HG02973 (cell line): ENCODE measurements at regions not wholly inside any gene's neighbourhood (a gene's known extent, or its start where the extent isn't known, plus 50 kb on each side); places are given as distances from the start of the nearest gene placed in this dataset.
"Not testable (repeated sequence)": the region's sequence is repeated elsewhere in the genome, so short reads cannot be mapped to it uniquely, and the experiment has no call there.

Experiments
- ATAC-seq: cut with Tn5 transposase; IDR thresholded peaks from one replicate; pipeline ENCODE4 v1.9.1; 2021; ENCODE audit warnings: moderate library complexity; ENCODE audit not compliant: unreplicated experiment

DNA sequence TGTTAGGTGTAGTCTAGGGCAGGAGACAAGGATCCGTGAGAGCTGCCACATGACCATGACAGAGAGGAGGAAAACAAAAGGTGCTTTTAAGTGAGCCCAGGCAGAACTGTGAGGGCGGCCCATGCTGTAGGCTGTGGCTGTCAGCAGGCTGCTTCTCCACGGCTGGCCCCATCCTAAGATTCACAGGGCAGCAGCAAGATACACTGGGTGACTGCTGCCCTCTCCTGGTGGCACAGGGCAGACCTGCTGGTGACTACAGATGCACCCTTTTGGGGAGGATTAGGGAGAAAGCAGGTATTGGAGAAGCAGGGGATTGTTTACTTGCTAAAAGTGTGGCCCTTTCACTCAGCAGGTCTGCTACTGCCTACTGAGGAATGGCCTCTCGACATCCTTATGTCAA lies 112.2 kb upstream of the CCZ1B start:
- ATAC-seq = not testable (repeated sequence)

- not testable (repeated sequence) for ATAC-seq
These were observed 113.1 kb upstream of the CCZ1B start for GRCh38 chr7:6939126-6939525.

DNA sequence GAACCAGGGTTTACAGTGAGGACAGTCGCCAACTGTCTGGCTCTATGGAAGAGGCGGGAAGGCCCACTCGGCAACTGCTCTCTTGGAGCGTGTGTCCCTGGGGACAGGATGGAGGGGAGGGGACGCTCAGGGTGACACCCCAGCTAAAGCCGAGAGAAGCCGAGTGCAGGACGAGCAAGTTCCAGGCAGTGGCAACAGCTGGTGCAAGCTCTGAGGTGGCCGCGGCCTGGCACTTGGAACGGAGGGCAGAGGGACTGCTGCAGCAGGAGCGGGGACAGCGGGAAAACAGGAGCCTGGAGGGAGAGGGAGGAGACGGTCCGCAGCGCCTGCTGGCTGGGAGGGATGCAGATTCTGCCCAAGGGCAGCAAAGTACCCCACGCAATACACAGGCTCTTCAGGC lies 113.8 kb upstream of the CCZ1B start:
- not testable (repeated sequence) for ATAC-seq

DNA sequence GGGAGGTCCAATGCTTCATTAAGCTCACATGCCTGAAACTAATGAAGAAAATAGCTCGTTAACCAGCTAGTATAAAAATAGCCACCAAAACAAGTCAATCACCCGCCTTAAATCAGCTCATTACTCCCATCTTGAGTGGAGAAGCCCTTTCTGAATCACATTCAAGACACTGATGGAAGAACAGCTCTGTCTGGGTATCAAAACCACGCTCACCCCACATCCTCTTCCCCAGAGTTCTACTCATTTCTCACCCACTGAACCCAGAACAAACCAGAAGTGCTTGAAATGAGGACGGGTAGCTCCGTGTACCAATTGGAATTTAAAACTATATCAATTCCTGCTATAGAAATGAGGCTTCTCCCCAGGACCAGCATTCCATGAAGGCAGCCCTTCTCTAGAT lies 120.8 kb upstream of the CCZ1B start:
- ATAC-seq = not testable (repeated sequence)

DNA sequence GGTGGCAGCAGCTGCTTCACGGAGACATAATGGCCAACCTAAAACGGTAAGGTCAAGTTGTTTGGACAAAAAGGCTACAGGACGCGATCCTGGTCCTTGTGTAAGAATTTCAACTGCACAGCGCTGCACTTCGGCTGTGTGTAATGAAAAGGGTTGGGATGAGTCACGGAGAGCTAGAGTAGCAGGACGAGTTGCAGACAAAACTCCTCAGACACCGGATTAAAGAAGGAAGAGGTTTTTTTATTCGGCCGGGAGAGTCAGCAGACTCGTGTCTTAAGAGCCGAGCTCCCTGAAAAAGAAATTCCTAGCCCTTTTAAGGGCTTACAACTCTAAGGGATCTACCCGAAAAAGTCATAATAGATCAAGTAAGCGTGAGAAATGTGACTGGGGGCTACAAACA lies 124.2 kb upstream of the CCZ1B start:
- ATAC-seq = not testable (repeated sequence)

GRCh38 chr7:6951553-6951952 lies 125.5 kb upstream of the CCZ1B start:
- not testable (repeated sequence) for ATAC-seq

DNA sequence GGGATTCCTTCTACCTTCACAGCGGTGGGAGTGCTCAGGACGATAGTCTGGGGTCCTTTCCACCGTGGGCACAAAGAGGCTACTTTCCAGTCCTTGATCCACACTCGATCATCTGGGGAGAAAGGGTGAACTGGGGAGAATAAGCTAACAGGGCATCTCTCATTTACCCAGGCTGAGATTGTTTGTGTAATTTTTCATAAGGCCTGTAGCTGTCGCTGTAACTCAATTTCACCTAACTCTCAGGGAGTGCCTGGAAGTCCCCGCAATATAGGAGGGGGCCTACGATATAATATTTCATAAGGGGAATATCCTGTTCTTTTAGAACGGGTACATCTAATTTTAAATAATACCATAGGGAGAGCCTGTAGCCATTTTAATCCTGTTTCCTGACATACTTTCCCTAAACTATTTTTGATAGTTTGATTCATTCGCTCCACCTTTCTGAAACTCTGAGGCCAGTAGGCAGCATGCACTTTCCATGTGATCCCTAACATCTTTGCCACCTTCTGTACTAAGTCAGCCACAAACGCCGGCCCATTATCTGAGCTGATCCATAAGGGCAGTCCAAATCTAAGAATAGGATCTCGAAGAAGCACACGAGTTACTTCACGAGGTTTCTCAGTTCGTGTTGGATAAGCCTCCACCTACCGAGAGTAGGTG lies 127.2 kb upstream of the CCZ1B start:
- not testable (repeated sequence) for ATAC-seq

GRCh38 chr7:6953798-6954181 lies 127.7 kb upstream of the CCZ1B start:
- not testable (repeated sequence) for ATAC-seq

GRCh38 chr7:6955385-6955784 lies 129.3 kb upstream of the CCZ1B start:
- ATAC-seq = not testable (repeated sequence)

DNA sequence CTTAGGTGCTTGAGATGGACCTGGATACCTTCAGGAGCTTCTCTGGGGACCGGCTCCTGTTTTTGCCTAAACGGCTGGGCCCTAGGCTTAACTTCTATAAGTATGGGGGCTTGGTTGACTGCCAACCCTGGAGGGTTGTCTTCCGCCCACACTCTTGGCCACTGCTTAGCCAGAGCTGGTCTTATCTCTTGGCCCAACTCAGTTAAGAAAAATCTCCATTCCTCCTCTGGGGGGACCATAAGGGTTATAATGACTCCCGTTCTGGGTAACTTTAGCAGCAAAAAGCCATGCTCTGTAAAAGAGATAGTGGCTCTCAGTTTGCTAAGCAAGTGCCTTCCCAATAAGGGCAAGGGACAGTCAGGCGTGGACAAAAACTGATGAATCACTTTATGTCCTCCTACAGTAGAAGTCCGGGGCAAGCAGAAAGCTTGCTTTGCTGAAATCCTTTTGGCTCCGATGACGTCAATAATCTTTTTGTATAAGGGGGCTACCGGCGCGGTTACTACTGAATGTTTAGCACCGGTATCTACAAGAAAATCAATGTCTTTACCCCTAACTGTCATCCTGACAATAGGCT lies 130.0 kb upstream of the CCZ1B start:
- ATAC-seq = not testable (repeated sequence)

DNA sequence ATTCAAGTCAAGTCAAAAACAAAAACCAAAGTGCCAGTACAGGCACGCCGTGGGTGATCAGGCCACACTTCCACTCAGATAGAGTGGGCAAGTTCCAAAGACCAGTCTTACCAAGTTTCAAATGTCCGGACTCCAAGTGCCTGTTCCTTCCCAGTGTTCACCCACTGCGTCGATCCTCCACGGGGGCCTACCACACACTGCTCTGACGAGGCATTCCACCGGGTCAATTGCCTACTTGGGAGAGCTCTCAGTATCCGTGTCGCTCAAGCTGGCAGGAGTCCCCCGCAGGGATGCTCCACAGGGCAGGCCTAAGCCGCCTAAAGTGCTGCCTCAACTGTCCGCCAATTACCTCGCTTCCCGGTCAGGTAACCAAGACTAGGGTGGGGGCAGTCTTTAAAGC lies 132.3 kb upstream of the CCZ1B start:
- not testable (repeated sequence) for ATAC-seq

DNA sequence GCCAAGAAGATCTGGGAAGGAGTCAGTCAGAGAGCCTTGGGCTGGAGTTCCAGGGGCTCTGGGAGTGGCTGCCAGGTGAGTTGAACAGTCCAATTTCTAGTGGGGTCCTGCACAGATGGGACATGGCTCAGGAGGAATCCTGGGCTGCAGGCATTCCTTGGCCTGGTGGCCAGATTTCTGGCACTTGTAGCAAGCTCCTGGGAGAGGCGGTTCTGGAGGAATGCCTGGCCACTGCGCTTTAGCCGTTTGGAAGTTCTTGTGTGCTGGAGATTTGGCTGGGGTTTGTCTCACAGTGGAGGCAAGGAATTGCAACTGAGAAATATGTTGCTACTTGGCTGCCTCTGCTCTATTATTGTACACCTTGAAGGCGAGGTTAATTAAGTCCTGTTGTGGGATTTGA lies 133.9 kb upstream of the CCZ1B start:
- not testable (repeated sequence) for ATAC-seq

DNA sequence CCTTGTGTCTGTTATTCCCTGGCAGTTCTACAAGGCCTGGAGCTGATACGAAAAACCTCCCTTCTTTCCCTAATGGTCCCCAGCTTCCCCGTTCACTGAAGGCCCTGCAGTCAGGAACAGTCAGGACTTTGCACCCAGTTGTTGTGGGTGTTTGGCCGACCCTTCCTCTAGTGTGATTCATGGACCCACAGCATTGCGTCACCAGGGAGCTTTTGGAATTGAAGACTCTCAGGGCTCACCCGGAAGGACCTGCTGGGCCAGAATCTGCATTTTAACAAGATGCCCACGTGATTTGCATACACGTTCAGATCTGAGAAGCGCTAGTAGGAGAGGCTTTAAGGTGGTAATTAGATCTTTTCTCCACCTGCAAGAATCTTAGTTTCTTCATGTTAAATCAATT lies 136.8 kb upstream of the CCZ1B start:
- not testable (repeated sequence) for ATAC-seq

DNA sequence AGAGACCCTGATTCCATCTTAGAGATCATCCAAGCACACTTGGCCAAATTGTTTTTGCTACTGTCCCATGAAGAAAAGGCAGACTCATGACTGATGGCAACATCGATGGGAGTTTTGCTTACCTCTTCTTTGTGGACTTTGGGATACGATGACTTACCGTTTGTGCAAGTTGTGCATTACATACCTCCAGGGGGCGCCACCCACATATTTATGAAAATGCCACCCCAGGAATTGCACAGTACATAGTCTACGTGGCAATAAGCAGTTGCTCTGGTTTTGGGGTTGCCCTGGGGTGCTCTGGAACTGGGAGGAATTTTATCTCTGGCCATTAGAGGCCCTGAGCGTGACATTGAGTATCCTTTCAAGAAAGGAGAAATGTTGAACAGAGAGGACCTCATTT lies 139.0 kb upstream of the CCZ1B start:
- not testable (repeated sequence) for ATAC-seq

DNA sequence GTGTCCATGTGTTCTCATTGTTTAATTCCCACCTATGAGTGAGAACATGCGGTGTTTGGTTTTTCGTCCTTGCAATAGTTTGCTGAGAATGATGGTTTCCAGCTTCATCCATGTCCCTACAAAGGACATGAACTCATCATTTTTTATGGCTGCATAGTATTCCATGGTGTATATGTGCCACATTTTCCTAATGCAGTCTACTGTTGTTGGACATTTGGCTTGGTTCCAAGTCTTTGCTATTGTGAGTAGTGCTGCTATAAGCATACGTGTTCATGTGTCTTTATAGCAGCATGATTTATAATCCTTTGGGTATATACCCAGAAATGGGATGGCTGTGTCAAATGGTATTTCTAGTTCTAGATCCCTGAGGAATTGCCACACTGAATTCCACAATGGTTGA lies 144.1 kb upstream of the CCZ1B start:
- ATAC-seq = not testable (repeated sequence)

DNA sequence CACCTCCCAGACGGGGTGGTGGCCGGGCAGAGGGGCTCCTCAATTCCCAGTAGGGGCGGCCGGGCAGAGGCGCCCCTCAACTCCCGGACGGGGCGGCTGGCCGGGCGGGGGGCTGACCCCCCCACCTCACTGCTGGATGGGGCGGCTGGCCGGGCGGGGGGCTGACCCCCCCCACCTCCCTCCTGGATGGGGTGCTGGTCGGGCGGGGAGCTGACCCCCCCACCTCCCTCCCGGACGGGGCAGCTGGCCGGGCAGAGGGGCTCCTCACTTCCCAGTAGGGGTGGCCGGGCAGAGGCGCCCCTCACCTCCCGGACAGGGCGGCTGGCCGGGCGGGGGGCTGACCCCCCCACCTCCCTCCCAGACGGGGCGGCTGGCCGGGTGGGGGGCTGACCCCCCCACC lies 148.8 kb upstream of the CCZ1B start:
- ATAC-seq = not testable (repeated sequence)

GRCh38 chr7:6975346-6975745 lies 149.3 kb upstream of the CCZ1B start:
- ATAC-seq = not testable (repeated sequence)

GRCh38 chr7:6977368-6977767 lies 151.3 kb upstream of the CCZ1B start:
- not testable (repeated sequence) for ATAC-seq

- ATAC-seq = not testable (repeated sequence)
These were observed 152.3 kb upstream of the CCZ1B start for GRCh38 chr7:6978326-6978725.

- ATAC-seq = not testable (repeated sequence)
These were observed 153.4 kb upstream of the CCZ1B start for GRCh38 chr7:6979456-6979855.

- not testable (repeated sequence) for ATAC-seq
These were observed 156.3 kb upstream of the CCZ1B start for GRCh38 chr7:6982375-6982774.

DNA sequence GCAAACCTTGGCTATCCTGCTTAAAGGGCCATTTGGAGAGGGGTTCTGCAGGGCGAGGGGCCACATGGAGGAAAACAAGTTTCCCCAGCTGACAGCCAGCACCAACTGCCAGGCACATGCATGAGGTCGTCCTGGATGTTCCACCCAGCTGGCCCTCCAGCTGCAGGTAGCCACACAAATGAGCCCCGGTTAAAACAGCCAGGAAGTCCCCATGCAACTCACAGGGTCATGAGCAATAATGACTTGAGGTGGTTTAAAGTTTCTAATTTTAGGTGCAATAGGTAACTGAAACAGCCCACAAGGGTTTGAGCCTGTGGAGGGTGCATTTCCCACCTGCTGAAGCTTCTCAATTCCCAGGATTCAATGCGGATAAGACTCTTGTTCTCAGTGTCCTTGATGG lies 160.8 kb upstream of the CCZ1B start:
- ATAC-seq = not testable (repeated sequence)

DNA sequence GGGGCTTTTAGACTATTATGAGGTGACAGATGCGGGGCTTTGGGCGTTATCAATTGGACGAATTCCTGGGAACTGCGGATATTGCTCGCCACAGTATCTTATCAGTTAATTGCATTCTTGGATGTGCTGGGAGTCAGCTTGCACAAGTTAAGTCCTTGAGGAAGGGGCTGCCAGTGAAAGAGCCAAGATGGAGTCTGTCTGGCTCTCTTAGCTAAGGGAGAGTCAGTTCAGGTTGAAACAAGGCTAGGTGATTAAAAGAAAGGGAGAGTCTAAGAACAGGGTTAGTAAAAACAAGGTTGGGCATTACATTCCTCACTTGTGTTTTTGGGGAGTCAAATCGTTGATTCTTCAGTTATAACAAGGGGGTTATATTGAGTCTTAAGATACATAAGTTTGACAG lies 162.5 kb upstream of the CCZ1B start:
- ATAC-seq = not testable (repeated sequence)
